Activated T-cell treated with anti-CD3 and anti-CD28 coated beads for 1 hour (primary cell): ENCODE measurements at regions not wholly inside any gene's neighbourhood (a gene's known extent, or its start where the extent isn't known, plus 50 kb on each side); places are given as distances from the start of the nearest gene placed in this dataset.
"Not testable (repeated sequence)": the region's sequence is repeated elsewhere in the genome, so short reads cannot be mapped to it uniquely, and the experiment has no call there.

Source experiments
- DNase-seq: peaks from one replicate; pipeline ENCODE4 v3.0.0-alpha.2; 2020; ENCODE audit warnings: low read depth

DNA sequence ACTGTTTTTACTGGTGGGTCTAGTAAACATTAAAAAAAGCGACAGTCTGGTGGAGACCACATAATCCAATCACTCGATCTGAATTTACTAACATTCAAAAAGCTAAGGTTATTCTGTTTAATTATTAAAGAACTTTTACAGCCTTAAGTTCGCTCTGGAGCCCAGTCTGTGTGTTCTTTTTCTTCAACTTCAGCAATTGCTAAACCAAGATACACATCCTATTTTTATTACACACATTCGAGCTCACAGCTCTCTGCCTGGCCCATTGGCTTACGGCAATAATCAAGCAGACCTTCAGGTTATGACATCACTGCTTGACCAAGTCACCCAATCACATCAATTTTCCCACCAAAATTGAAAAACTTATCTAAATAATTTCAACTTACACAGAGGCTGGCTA is 57.4 kb upstream of the PRSS16 start:
- no peak for DNase-seq

DNA sequence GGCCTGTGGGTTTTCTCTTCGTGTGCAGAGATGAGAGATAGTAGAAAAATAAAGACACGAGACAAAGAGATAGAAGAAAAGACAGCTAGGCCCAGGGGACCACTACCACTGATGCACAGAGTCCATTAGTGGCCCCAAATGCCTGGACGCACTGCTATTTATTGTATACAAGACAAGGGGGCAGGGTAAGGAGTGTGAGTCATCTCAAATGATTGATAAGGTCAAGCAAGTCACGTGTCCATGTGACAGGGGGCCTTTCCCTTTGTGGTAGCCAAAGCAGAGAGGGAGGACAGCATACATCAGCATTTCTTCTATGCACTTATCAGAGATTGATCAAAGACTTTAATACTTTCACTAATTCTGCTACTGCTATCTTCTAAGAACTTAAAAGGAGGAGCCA is 53.0 kb upstream of the PRSS16 start:
- not testable (repeated sequence) for DNase-seq

DNA sequence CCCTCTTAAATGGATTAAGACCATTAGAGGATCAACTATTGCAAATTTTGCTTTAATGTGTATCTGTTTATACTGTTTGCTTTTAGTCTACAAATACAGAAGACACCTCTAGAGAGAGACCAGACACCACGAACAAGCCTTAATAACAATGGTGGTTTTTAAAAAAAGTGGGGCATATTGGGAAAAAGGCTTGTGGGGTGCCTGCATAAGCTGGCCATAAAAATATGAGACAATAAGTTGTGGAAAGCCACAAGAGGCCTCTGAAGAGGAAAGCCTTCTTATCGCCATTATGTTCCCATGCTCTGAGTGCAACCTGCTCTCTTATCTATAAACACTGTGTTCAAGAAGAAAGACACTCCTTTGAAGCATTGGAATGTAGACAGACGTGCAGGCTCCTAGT is 52.0 kb upstream of the PRSS16 start:
- not testable (repeated sequence) for DNase-seq
